Medulla oblongata (tissue), 1 donor: ENCODE measurements at regions not wholly inside any gene's neighbourhood (a gene's known extent, or its start where the extent isn't known, plus 50 kb on each side); places are given as distances from the start of the nearest gene placed in this dataset.
A peak's percentile ranks its signal among the peaks of the same experiment; 100 is the strongest.
"Not testable (repeated sequence)": the region's sequence is repeated elsewhere in the genome, so short reads cannot be mapped to it uniquely, and the experiment has no call there.

Source experiments
- DNase-seq: peaks from one replicate; pipeline ENCODE4 v3.0.0-alpha.2; 2015; ENCODE audit errors: extremely low spot score

DNA sequence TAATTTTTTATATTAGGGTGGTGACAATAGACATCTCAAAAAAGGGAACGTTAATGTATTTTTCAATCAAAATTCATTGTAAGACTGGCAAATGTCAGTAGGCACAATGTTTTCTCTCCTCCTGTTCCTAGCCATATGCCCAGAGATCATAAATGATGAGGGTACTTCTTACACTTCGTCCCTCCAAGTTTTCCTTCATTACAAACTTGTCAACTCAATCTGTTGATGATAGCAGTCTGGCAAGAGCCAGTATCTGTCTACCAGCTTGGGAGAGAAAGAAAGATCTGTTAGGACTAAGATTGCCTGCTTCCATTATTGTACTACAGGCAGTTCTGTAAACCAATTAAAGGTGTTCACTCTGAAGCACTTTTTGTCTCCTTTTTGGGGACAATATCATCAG lies 130.9 kb upstream of the DAAM1 start:
- DNase-seq = no peak

DNA sequence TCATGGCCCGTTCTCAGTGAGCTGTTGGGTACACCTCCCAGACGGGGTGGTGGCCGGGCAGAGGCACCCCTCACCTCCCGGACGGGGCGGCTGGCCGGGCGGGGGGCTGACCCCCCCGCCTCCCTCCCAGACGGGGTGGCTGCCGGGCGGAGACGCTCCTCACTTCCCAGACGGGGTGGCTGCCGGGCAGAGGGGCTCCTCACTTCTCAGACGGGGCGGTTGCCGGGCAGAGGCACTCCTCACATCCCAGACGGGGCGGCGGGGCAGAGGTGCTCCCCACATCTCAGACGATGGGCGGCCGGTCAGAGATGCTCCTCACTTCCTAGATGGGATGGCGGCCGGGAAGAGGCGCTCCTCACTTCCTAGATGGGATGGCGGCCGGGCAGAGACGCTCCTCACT lies 129.7 kb upstream of the DAAM1 start:
- not testable (repeated sequence) for DNase-seq

DNA sequence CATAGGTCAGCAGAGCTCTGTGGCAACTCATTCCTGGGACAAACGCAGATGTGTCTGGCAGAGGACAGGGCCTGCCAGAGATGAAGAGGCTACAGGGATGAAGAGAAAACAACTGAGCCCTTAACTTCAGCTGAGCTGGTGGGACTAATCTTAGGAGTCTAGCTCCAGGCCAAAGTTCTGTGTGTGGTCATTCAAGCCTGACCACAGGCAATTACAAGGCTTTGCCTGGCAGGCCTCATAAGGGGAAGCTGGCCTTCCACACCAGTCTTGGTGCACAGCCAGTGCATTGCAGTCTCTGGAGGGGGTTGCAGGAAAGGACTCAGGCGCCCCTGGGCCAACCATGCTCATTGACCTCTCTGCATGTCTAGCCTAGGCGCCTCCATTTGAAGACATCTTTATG lies 127.6 kb upstream of the DAAM1 start:
- peak; percentile 14 for DNase-seq

DNA sequence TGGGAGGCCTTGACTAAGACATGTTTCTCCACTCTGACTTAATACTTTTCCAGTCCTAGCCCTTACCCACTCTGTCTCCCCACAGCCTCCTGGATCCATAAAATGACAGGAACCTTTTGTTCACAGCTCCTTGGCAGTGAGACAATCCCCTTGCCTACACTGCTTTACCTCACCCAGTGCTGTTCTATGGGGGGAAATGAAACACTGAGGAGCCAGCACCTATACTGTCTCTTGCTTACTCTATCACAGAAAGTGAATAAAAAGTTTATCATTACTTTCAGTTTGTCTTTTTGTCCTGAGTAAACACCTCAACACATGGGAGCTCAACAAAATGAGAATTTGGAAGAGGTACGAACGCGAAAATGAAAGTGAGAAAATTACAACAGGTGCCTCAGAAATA lies 127.2 kb upstream of the DAAM1 start:
- no peak for DNase-seq

DNA sequence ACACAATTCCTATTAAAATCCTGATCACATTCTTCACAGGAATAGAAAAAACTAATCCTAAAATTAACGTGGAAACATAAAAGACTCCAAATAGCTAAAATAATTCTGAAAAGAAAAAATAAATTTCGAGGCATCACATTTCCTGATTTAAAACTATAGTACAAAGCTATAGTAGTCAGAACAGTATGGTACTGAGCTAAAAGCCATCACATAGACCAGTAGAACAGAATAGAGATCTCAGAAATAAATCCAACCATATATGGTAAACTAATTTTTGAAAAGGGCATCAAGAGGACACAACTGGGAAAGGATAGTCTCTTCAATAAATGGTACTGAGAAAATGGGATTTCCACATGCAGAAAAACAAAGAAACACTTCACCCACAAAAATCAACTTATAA lies 125.2 kb upstream of the DAAM1 start:
- no peak for DNase-seq

DNA sequence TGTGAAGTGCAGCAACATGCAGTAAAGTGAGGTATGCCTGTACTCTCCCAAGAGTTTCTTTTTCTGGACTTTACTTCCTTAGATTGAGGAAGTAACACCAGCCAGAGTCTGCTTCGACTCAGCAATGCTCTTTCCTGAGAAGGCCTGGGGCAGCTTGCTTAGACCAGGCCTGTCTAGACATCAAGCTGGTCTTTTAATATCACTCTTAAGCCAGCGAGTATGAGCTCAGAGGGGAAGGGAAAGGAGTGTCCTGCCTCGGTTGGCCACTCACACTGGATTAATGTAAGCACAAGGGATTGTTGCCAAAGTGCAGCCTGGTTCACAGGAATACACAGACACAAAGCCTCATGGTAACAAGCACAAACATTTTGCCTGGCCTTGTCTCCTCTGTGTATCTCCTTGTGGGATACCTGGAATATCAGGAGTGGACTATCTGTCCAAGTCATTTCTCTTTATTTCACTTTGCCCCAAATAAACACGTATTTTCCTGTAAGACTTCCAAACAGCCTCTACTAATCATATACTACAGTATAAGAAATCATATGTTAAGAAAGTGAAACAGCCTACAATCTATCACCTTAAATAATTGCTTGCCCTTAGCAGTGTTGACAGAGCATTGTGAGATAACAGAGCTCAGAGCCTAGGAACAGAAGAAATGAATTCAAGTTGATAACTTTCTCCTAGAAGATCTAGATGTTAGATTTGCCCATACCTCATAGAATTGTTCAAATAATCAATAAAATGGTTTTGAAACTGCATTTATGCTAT lies 121.2 kb upstream of the DAAM1 start:
- peak; percentile 36 for DNase-seq

DNA sequence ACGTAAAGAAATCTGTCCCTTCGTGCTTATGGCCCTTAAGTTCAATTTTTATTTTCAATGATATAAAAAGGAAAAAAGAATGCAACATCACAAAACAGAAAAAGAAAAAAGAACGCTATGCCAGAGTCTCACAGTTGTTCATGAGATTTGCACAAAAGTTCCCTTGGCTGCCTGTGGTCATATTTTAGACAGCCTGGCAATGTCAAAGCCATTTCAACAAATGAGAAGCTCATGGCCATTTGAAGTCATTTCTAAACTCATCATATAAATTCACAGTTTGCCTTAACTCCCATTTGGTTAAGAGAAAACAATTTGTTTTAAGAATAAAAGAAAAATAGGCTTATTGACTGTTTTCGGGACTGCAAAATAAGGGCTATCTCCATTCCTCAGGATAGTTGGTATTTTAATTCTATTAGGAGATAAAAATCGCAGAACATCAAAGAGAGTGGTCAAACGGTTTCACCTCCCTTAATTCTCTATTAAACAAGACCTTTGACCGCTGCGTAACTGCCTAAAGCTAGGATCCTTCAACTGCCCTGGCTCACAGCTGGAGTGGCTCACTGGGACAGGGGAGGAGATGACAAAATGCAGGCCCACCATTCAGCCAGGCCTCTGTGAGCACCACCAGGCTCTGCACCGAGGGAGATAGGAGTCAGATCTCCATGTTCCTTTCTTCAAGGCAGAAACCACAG lies 119.2 kb upstream of the DAAM1 start:
- no peak for DNase-seq

DNA sequence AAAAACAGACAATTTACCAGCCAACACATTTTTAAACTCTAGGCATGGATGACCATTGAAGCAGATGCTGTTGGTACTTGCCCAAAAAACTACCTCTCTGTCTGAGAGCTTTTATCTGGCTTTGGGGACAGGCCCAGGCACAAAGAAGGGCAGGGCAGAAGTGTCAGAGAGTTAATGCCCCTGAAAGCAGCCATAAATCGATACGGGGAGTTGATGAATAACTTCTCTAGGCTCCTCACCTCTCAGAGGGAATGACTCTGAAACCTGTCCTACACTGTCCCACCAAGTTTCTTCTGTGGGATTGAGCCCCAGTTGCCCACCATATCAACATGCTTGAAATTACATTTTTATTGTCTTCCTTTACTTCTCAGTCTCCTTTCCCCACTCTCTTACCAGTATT lies 113.0 kb upstream of the DAAM1 start:
- no peak for DNase-seq

DNA sequence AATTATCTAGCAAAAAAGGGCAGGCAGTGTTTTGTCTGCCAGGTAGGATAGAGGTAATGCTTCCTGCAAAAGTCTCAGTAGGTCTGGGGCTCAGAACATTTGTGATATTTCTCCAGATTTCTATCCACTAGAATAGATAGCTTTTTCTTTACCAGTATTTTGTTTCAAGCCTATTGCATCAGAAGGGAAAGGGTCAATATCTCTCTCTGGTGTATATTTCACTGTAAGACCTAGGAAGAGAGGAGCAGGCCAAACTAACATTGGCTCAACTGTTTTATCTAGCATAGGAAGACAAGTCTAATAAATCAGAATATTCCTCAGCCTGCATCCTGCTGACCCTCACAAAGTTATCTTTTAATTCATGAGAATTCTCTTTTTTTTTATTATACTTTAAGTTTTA lies 106.7 kb upstream of the DAAM1 start:
- no peak for DNase-seq

DNA sequence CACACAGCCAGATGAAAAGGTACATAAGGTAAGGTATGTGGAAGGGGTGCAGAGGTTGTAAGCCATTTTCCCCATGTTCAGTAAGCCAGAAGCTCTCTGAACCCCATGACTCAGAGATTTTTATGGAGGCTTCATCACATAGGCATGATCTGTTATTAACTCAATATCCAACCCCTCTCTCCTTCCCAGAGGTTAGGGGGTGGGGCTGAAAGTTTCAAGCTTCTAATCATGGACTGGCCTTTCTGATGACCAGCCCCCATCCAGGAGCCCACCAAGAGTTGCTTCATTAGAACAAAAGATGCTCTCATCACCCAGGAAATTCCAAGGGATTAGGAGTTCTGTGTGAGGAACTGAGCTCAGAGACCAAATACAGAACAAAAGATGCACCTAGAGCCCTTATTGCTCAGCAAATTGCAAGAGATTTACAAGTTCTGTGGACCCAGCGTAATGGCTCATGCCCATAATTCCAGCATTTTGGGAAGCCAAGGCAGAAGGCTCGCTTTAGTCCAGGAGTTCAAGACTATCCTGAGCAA lies 103.2 kb upstream of the DAAM1 start:
- DNase-seq = no peak

DNA sequence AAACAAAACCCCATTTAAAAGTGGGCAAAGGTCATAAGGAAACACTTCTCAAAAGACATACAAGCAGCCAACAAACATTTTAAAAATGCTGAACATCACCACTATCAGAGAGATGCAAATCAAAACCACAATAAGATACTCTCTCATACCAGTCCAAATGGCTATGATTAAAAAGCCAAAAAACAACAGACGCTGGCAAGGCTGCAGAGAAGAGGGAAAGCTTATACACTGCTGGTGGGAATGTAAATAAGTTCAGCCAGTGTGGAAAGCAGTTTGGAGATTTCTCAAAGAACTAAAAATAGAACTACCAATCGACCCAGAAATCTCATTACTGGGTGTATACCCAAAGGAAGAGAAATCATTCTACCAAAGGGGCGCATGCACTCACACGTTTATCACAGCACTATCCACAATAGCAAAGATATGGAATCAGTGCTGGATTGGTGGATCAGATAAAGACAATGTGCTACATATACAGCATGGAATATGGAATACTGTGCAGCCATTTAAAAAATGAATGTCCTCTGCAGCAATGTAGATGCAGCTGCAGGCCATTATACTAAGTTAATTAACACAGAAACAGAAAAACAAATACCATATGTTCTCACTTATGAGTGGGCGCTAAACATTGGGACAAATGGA lies 102.1 kb upstream of the DAAM1 start:
- no peak for DNase-seq

DNA sequence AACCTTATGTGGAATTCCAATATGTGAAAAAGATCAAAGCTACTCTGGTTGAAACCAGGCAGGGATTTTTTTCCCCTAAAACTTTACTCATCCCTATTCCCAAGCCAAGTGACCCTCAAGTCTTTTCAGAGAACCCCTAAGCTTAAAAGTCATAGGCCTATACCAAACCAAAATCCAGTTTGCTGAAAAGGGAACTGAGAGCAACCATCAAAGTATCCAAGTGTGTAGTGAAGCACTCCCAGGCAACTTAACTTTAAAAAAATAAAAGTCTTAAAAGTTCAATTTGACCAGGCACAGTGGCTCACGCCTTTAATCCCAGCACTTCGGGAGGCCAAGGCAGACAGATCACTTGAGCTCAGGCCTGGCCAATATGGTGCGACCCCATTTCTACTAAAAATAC lies 101.2 kb upstream of the DAAM1 start:
- DNase-seq = no peak

DNA sequence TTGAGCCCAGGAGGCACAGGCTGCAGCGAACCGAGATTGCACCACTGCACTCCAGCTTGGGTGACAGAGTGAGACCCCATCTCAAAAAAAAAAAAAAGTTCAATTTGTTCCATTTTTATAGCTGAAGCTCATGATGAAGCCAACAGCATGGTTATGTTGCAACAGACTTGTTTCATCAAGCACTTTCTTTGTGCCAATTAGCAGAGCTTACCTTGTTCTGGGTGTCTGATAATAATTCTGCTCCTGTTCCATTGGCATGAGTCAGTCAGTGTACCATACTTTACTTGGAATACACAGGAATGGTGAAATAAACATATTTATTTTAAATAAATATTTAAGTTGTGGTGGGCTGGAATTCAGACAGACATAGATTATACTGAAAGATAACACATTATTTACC lies 100.8 kb upstream of the DAAM1 start:
- no peak for DNase-seq

DNA sequence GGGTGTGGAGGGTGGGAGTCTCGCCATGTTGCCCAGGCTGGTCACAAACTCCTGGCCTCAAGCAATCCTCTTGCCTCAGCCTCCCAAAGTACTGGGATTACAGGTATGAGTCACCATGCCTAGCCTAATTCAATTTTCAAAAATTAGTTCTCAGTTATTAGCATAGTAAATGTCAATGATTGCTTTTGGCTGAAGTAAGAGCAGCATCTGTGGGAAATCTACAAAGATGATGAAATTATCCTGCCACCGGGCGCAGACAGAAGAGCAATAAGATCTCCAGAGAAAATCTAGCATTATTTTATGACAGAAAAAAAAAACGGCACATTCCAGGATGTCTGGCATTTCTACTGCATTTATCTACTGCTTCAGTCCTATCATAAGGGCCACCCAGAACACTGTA lies 97.9 kb upstream of the DAAM1 start:
- no peak for DNase-seq

DNA sequence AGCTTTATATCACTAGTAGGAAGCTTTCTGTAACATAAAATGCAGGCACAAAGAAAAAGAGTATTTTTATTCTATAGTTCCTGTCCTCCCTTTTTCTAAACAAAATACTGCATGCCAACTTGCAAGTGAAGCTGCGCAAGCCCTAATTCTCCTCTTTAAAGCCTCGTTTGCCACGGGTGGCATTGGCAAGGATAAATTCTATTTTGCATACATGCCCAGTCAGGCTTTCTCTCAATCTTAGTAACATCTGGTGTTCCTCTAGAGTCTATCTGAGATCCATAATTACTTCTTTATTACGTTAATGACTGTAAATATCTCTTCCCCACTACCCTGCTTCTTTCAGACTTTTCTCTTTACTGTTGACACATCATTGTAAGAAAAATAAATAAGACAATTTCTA lies 97.1 kb upstream of the DAAM1 start:
- DNase-seq = no peak

DNA sequence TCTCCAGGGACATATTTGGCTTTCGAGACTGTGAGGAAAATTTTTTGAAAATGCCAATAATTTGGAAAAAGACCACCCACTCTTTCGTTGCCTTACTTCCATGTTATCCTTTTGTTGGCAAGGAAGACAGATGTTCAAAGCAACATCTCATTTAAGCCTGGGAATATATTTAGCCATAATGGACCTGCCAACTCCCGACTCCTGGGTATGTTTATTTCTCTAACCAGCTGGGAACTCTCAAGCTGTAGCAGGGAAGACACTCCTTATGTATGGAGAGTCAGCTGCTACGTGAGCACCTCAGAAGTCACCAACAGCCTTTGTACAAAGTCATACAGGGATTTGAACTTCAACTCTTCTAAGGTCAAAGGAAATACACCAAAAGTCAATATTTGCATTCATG lies 96.5 kb upstream of the DAAM1 start:
- DNase-seq = no peak

DNA sequence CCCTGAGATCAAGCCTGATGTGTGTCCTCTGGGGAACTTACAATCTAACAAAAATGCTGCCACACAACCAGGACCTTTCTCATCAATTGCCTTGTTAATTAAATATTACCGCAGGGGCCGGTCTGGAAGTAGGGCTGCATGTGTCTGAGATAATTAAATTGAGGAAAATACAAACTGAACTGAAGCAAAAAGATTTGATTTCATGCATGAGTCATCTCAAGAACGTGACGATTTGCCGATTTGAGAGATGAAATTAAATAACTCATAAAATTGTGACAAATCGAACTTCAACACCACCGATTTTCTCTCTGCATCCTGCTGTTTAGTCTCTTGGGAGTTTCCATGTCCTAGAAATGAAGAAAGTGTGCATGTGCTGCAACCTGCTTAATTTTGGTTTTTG lies 94.6 kb upstream of the DAAM1 start:
- DNase-seq = no peak

DNA sequence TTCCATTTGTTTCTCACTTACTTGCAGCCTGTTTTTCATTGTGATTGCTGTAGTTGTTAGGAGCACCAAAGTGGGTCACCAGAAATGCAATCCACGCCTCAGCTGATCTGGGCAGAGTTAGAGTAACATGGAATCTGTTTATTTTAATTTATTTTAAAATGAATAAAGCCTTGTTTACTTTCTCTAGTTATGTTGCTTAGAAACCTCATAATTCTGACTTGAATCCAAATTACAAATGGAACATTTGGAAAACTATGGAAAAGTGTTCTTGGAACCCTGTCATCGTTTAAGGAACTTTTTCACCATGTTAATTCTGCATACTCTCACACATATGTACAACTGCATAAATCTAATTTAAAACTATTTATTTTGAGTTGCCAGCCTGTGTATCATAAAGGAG lies 92.2 kb upstream of the DAAM1 start:
- DNase-seq = no peak

DNA sequence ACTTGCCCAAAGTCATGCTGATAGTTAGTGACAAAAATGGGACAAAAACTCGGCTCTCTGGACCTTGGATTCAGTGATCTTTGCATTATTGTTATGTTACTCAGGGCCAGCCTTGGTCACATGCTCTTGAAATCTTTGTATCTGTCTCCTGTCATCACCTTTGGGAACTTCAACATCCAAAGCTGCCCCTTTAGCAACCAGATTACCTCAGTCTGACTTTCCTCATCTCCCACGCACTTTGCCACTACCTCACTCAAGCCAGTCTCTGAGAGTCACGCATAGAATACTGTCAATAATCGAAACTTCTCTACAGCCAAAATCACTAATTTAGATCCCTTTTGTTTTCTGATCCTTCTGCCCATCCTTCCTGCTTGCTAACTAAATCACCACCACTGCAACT lies 90.8 kb upstream of the DAAM1 start:
- DNase-seq = no peak

DNA sequence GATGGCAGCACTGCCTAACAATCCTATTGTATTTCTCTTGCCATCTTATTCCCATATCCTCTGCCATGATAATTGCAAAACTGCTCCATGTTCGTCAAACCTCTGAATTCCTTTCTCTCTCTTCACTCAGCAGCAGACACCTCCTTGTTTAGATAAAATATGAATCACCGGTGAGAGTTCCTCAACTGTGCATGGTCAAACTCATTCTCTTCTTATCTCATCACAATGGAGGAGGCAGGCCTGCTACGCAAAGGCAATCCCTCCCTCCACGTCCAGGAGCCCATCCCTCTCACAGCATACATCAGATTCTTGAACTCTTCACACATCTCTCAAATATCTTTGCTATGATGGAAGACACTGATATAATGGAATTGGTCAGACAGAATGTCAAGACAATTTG lies 90.1 kb upstream of the DAAM1 start:
- no peak for DNase-seq

DNA sequence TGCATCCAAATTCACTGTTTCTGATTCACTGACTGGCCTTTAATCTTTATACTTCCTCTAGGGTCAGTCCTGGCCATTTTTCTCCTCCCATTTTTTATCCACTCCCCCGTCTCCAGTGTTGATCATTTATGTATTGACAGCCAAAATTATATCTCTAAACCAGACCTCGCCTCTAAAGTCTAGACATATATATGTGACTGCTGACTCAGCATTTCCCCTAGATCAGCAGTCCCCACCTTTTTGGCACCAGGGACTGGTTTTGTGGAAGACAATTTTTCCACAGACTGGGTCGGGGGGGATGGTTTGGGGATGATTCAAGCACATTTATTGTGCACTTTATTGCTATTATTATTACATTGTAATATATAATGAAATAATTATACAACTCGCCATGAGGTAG lies 88.3 kb upstream of the DAAM1 start:
- DNase-seq = no peak

DNA sequence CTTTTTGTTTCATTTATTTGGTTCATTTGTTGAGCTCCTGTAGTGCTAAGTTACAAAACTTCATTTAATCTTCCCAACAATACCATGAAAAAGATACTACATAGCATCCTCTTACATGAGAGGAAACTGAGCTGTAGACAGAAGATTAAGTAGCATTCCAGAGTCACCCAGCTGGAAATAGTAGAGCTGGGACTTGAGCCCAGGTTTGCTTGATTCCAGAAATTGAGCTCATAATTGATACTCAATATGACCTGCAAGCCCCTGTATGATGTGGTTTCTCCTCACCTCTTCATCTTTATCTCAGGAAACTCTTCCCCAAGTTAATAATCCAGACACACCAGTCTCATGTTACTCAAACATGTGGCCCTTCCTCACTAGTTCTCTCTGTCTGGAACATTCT lies 87.0 kb upstream of the DAAM1 start:
- DNase-seq = no peak

DNA sequence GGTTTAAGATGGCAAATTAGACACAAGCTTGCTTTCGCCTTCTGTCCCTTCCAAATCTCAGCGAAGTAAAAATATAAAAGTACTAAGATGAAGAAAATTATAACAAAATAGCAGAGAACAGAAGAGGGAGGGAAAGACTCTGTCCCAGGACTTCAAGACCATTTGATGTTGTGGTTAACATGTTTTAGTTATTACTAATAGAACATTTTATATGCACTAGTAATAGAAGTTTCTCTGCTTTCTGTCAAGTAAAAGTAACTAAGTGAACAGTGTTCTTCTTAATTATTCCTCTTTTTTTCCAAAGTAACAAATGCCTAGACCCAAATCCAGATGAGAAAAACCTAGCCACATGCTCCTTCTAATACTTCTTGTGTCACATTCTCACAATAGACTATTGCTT lies 85.1 kb upstream of the DAAM1 start:
- DNase-seq = no peak
